Activated T-cell treated with anti-CD3 and anti-CD28 coated beads for 48 hours (primary cell): ENCODE measurements at regions not wholly inside any gene's neighbourhood (a gene's known extent, or its start where the extent isn't known, plus 50 kb on each side); places are given as distances from the start of the nearest gene placed in this dataset.
"Not testable (repeated sequence)": the region's sequence is repeated elsewhere in the genome, so short reads cannot be mapped to it uniquely, and the experiment has no call there.

Experiments
- DNase-seq: peaks from one replicate; pipeline ENCODE4 v3.0.0-alpha.2; 2020; ENCODE audit warnings: low read depth

DNA sequence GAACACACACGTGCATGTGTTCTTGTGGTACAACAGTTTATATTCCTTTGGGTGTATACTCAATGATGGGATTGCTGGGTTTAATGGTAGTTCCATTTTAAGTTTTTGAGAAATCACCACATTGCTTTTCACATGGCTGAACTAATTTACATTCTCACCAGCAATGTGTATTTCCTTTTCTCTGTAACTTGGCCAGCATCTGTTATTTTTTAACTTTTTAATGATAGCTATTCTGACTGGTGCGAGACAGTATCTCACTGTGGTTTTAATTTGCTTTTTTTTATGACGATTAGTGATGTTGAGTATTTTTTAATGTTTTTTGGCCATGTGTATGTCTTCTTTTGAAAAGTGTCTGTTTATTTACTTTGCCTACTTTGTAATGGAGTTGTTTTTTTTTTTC is 256.6 kb downstream of the ZWINT start:
- no peak for DNase-seq

DNA sequence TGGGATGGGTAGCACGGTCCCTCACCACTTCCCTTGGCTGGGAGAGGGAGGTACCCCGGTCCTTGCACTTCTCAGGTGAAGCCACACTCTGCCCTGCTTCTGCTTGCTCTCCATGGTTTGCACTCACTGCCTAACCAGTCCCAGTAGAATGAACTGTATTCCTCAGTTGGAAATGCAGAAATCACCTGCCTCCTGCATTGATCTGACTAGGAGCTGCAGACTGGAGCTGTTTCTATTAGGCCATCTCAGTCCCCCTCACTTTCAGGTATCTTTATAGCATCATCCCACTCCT is 264.9 kb downstream of the ZWINT start:
- no peak for DNase-seq

GRCh38 chr10:56095506-56096225 is 265.4 kb downstream of the ZWINT start:
- no peak for DNase-seq

- not testable (repeated sequence) for DNase-seq
Measured at GRCh38 chr10:56093645-56094044, 267.4 kb downstream of the ZWINT start.

- DNase-seq: no peak
Measured at GRCh38 chr10:56091872-56092271, 269.2 kb downstream of the ZWINT start.

DNA sequence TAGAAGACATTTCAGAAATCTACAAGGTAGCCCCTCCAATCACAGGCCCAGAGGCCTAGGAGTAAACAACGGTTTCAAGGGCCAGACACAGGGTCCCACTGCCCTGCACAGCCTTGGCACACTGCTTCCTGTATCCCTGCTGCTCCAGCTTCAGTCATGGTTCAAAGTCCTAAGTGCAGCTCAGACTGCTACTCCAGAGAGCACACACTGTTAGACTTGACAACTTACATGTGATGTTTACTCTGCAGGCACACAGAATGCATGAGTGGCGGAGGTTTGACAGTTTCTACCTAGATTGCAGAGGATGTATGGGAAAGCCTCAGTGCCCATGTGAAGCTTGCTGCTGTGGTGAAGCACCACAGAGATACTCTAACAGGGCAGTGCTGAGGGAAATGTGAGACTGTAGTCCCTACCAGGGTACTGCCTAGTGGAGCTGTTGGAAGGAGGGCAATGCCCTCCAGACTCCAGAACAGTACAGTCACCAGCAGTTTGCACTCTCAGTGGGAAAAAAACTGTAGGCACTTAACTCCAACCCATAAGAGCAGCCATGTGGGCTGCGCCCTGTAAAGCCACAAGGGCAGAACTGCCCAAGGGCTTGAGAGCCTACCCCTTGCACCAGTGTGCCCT is 270.0 kb downstream of the ZWINT start:
- DNase-seq: no peak

- DNase-seq: no peak
Measured at GRCh38 chr10:56085406-56086122, 275.5 kb downstream of the ZWINT start.

DNA sequence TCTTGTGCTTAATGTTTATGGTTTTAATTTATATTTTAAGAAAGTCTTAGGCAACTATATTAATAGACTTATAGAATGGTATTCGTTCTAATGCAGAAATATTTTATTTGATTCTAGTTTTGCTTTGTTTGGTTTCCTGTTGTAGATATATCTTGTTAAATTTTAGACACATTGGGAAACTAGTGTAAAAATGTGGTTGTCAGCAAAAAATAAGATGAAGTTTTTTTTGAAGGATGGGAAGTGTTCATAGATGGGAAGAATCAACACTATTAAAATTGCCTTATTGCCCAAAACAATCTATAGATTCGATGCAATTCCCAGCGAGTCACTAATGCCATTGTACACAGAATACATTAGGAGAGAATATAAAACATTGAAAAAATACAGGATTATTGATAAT is 278.9 kb downstream of the ZWINT start:
- DNase-seq: no peak

- no peak for DNase-seq
Measured at GRCh38 chr10:56068473-56069263, 292.4 kb downstream of the ZWINT start.

GRCh38 chr10:56068040-56068439 is 293.0 kb downstream of the ZWINT start:
- no peak for DNase-seq

- no peak for DNase-seq
Measured at GRCh38 chr10:56063642-56064041, 297.4 kb downstream of the ZWINT start.

- DNase-seq: no peak
Measured at GRCh38 chr10:56057860-56058259, 303.2 kb downstream of the ZWINT start.

- DNase-seq: no peak
Measured at GRCh38 chr10:56035489-56035888, 325.6 kb downstream of the ZWINT start.

GRCh38 chr10:56028298-56029132 is 332.5 kb downstream of the ZWINT start:
- DNase-seq: no peak

- DNase-seq: no peak
Measured at GRCh38 chr10:56012101-56012500, 349.0 kb downstream of the ZWINT start.

GRCh38 chr10:56003555-56003954 is 357.5 kb downstream of the ZWINT start:
- no peak for DNase-seq

GRCh38 chr10:55989188-55989587 is 371.9 kb downstream of the ZWINT start:
- no peak for DNase-seq

DNA sequence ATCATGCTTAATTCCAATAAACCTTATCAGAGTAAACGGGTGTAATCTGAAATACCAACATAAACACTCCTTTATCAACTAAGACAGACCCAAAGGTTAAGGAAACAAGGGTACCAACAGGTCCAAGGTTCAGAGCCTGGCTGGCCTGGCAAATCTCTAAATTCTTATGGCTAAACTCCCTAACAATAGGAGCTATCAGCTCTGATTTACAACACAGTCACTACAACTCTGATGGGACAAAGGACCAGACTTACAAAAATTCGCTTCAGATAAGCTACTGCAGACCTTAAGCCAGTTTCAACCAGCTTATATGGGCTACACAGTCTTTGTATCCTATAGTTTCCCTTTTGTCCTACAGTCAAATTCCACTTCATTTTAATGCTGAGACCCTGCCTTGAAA is 381.9 kb downstream of the ZWINT start:
- DNase-seq: no peak

GRCh38 chr10:55966101-55966500 is 395.0 kb downstream of the ZWINT start:
- DNase-seq: no peak

DNA sequence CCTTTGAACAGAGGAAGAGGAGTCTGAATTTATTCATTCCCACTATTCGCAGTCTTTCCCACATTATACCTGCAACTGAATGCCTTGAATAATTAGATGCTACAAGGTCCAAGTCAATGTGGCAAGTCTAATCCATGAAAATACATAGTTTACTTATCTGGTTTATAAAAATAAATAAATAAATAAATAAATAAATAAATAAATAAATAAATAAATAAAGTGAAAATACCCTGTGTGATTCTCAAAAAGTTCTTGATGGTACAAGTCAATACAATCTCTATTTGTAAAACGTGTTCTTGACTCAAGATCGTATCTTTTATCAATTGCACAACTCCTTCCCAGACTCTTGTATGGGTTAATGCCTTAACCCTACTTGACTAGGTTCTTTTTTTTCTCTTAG is 417.7 kb downstream of the ZWINT start:
- DNase-seq: no peak

- no peak for DNase-seq
Measured at GRCh38 chr10:55929291-55929690, 431.8 kb downstream of the ZWINT start.
